Karpas-422 (cell line): ENCODE measurements at regions not wholly inside any gene's neighbourhood (a gene's known extent, or its start where the extent isn't known, plus 50 kb on each side); places are given as distances from the start of the nearest gene placed in this dataset.
"Not testable (repeated sequence)": the region's sequence is repeated elsewhere in the genome, so short reads cannot be mapped to it uniquely, and the experiment has no call there.

Experiments
- DNase-seq: peaks from one replicate; pipeline ENCODE4 v3.0.0-alpha.2; 2015
- H2AFZ ChIP-seq: fragments of 200-600 bp; sonication (generic); 2 replicates; pipeline ENCODE4 v1.6.1; 2014; ENCODE audit warnings: antibody characterized with exemption, low read length, mixed read lengths
- H3K27ac ChIP-seq: fragments of 200-600 bp; sonication (generic); 2 replicates; pipeline ENCODE4 v1.5.1; 2014; ENCODE audit warnings: mild to moderate bottlenecking, low read length, moderate library complexity
- H3K27me3 ChIP-seq: fragments of 200-600 bp; sonication (generic); 2 replicates; pipeline ENCODE4 v1.6.1; 2014; ENCODE audit warnings: low read length, mixed read lengths
- H3K36me3 ChIP-seq: fragments of 200-600 bp; sonication (generic); 2 replicates; pipeline ENCODE4 v1.6.1; 2014; ENCODE audit warnings: low read length, mixed read lengths; ENCODE audit not compliant: insufficient read depth
- H3K4me1 ChIP-seq: fragments of 200-600 bp; sonication (generic); 2 replicates; pipeline ENCODE4 v1.6.1; 2014; ENCODE audit warnings: mild to moderate bottlenecking, low read length, mixed read lengths
- H3K4me2 ChIP-seq: fragments of 200-600 bp; sonication (generic); 2 replicates; pipeline ENCODE4 v1.6.1; 2014; ENCODE audit warnings: low read length, low read depth, mild to moderate bottlenecking; ENCODE audit not compliant: poor library complexity, severe bottlenecking
- H3K4me3 ChIP-seq: fragments of 200-600 bp; sonication (generic); 2 replicates; pipeline ENCODE4 v1.5.1; 2014; ENCODE audit warnings: mild to moderate bottlenecking, antibody characterized with exemption, low read length, mixed read lengths
- H3K79me2 ChIP-seq: fragments of 200-600 bp; sonication (generic); 2 replicates; pipeline ENCODE4 v1.6.1; 2014; ENCODE audit warnings: mild to moderate bottlenecking, low read length, mixed read lengths
- H3K9ac ChIP-seq: fragments of 200-600 bp; sonication (generic); 2 replicates; pipeline ENCODE4 v1.6.0; 2014; ENCODE audit warnings: low read length
- H3K9me2 ChIP-seq: fragments of 200-600 bp; sonication (generic), shearing (Covaris generic); replicated peaks from 2 replicates; pipeline ENCODE4 v1.6.0; 2014; ENCODE audit warnings: mild to moderate bottlenecking, low read length, moderate library complexity; ENCODE audit not compliant: insufficient read depth
- H3K9me3 ChIP-seq: fragments of 300-700, 200-600 bp; sonication (generic); 2 replicates; pipeline ENCODE4 v1.6.1; 2014; ENCODE audit warnings: low read length, mixed read lengths
- H4K20me1 ChIP-seq: fragments of 200-600 bp; sonication (generic); 2 replicates; pipeline ENCODE4 v1.6.1; 2014; ENCODE audit warnings: mild to moderate bottlenecking, antibody characterized with exemption, low read length, low read depth; ENCODE audit not compliant: insufficient read depth

- no peak overlapping the region for H3K27ac ChIP-seq
- DNase-seq, result no peak
- no peak overlapping the region for H3K4me2 ChIP-seq
- no peaks in the 10 kb centered on the region for H3K27me3 ChIP-seq
- H3K9ac ChIP-seq, result no peak overlapping the region
- no peak overlapping the region for H3K4me3 ChIP-seq
- no peaks in the 10 kb centered on the region for H3K36me3 ChIP-seq
- no peak overlapping the region for H2AFZ ChIP-seq
- no peaks in the 10 kb centered on the region for H4K20me1 ChIP-seq
- H3K79me2 ChIP-seq, result no peaks in the 10 kb centered on the region
- H3K4me1 ChIP-seq, result no peaks in the 10 kb centered on the region
- H3K9me2 ChIP-seq, result no peaks in the 10 kb centered on the region
- H3K9me3 ChIP-seq, result no peaks in the 10 kb centered on the region
These were observed 133.8 kb upstream of the IGFBP3 start for GRCh38 chr7:46054915-46055314.

GRCh38 chr7:46054272-46054671 lies 133.2 kb upstream of the IGFBP3 start:
- H3K9ac ChIP-seq, result no peak overlapping the region
- no peaks in the 10 kb centered on the region for H3K9me3 ChIP-seq
- H3K4me3 ChIP-seq, result no peak overlapping the region
- no peaks in the 10 kb centered on the region for H3K36me3 ChIP-seq
- H3K27me3 ChIP-seq, result no peaks in the 10 kb centered on the region
- no peak overlapping the region for H3K4me2 ChIP-seq
- H4K20me1 ChIP-seq, result no peaks in the 10 kb centered on the region
- no peaks in the 10 kb centered on the region for H3K9me2 ChIP-seq
- H3K27ac ChIP-seq, result no peak overlapping the region
- no peak overlapping the region for H2AFZ ChIP-seq
- H3K79me2 ChIP-seq, result no peaks in the 10 kb centered on the region
- no peaks in the 10 kb centered on the region for H3K4me1 ChIP-seq
- no peak for DNase-seq

GRCh38 chr7:46047581-46047980 lies 126.5 kb upstream of the IGFBP3 start:
- Histone ChIP-seq H2AFZ (no peak overlapping the region), H3K4me2 (no peak overlapping the region), H3K4me3 (no peak overlapping the region), H3K79me2 (no peaks in the 10 kb centered on the region), H3K9ac (no peak overlapping the region), H3K9me2 (no peaks in the 10 kb centered on the region), H3K4me1 (no peaks in the 10 kb centered on the region), H4K20me1 (no peaks in the 10 kb centered on the region), H3K27ac (no peak overlapping the region), H3K36me3 (no peaks in the 10 kb centered on the region), H3K27me3 (no peaks in the 10 kb centered on the region), H3K9me3 (no peaks in the 10 kb centered on the region)
- DNase-seq, result no peak

GRCh38 chr7:46043338-46043737 lies 122.3 kb upstream of the IGFBP3 start:
- H3K4me3 ChIP-seq, H2AFZ ChIP-seq, H3K36me3 ChIP-seq, H3K4me2 ChIP-seq, DNase-seq, H3K9me2 ChIP-seq, H3K79me2 ChIP-seq, H3K27me3 ChIP-seq, H3K9me3 ChIP-seq, H3K4me1 ChIP-seq, H3K27ac ChIP-seq, H4K20me1 ChIP-seq, H3K9ac ChIP-seq: not testable (repeated sequence)

GRCh38 chr7:46039813-46040212 lies 118.7 kb upstream of the IGFBP3 start:
- H3K4me2 ChIP-seq, H4K20me1 ChIP-seq, H3K79me2 ChIP-seq, H3K36me3 ChIP-seq, H3K4me1 ChIP-seq, DNase-seq, H2AFZ ChIP-seq, H3K9me2 ChIP-seq, H3K9me3 ChIP-seq, H3K27me3 ChIP-seq, H3K9ac ChIP-seq, H3K27ac ChIP-seq, H3K4me3 ChIP-seq: not testable (repeated sequence)

GRCh38 chr7:46035166-46035565 lies 114.1 kb upstream of the IGFBP3 start:
- H3K9me2 ChIP-seq, result no peaks in the 10 kb centered on the region

GRCh38 chr7:46034056-46034768 lies 113.1 kb upstream of the IGFBP3 start:
- Histone ChIP-seq H3K9me2 (no peaks in the 10 kb centered on the region), H3K9ac (no peak overlapping the region), H4K20me1 (no peaks in the 10 kb centered on the region), H3K27me3 (no peaks in the 10 kb centered on the region), H3K4me1 (no peaks in the 10 kb centered on the region), H3K79me2 (no peaks in the 10 kb centered on the region), H3K36me3 (no peaks in the 10 kb centered on the region), H3K4me3 (no peak overlapping the region), H3K9me3 (no peaks in the 10 kb centered on the region), H3K4me2 (no peak overlapping the region), H3K27ac (no peak overlapping the region), H2AFZ (no peak overlapping the region)
- DNase-seq, result no peak

More at GRCh38 chr7:46035166-46035565, 114.1 kb upstream of the IGFBP3 start:
- Histone ChIP-seq H3K79me2 (no peaks in the 10 kb centered on the region), H3K4me2 (no peak overlapping the region), H3K4me3 (no peak overlapping the region), H3K4me1 (no peaks in the 10 kb centered on the region), H3K9me3 (no peaks in the 10 kb centered on the region), H3K36me3 (no peaks in the 10 kb centered on the region), H2AFZ (no peak overlapping the region), H3K9ac (no peak overlapping the region), H3K27me3 (no peaks in the 10 kb centered on the region), H4K20me1 (no peaks in the 10 kb centered on the region), H3K27ac (no peak overlapping the region)
- no peak for DNase-seq

- Histone ChIP-seq H3K4me3 (no peak overlapping the region), H3K27ac (no peak overlapping the region), H3K9ac (no peak overlapping the region), H3K9me3 (no peaks in the 10 kb centered on the region), H4K20me1 (no peaks in the 10 kb centered on the region), H2AFZ (no peak overlapping the region), H3K9me2 (no peaks in the 10 kb centered on the region), H3K4me2 (no peak overlapping the region), H3K79me2 (no peaks in the 10 kb centered on the region), H3K27me3 (no peaks in the 10 kb centered on the region), H3K36me3 (no peaks in the 10 kb centered on the region), H3K4me1 (no peaks in the 10 kb centered on the region)
- DNase-seq, result no peak
These were observed 112.5 kb upstream of the IGFBP3 start for GRCh38 chr7:46033592-46033991.

- Histone ChIP-seq H3K36me3 (no peaks in the 10 kb centered on the region), H3K79me2 (no peaks in the 10 kb centered on the region), H3K4me3 (no peak overlapping the region), H3K27me3 (no peaks in the 10 kb centered on the region), H3K9me2 (no peaks in the 10 kb centered on the region), H2AFZ (no peak overlapping the region), H3K4me1 (no peaks in the 10 kb centered on the region), H3K27ac (no peak overlapping the region), H4K20me1 (no peaks in the 10 kb centered on the region), H3K9me3 (no peaks in the 10 kb centered on the region), H3K4me2 (no peak overlapping the region), H3K9ac (no peak overlapping the region)
- no peak for DNase-seq
These were observed 111.9 kb upstream of the IGFBP3 start for GRCh38 chr7:46032942-46033341.
